NCI-H1417 (cell line): ENCODE measurements at regions not wholly inside any gene's neighbourhood (a gene's known extent, or its start where the extent isn't known, plus 50 kb on each side); places are given as distances from the start of the nearest gene placed in this dataset.
"Not testable (repeated sequence)": the region's sequence is repeated elsewhere in the genome, so short reads cannot be mapped to it uniquely, and the experiment has no call there.

Experiments
- DNase-seq, 3 experiments: peaks; one replicate each; lab custom pipeline; 2025; lab: John Stamatoyannopoulos, UW

DNA sequence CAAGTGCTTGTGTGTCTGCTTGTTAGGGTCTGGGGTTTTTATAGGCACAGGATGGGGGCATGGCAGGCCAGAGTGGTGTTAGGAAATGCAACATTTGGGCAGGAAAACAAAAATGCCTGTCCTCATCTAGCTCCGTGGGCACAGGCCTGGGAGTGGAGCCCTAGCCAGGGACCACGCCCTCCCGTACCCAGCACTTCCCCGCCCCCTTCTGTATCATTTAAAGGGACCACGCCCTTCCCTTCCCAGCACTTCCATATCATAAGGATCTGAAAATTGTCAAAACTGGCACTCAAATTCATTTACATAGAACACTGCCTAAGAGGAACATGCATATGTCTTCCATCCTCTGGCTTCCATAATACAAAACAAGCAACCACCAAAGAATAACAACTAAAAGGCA lies 185.8 kb downstream of the B3GLCT start:
- DNase-seq = no peak

DNA sequence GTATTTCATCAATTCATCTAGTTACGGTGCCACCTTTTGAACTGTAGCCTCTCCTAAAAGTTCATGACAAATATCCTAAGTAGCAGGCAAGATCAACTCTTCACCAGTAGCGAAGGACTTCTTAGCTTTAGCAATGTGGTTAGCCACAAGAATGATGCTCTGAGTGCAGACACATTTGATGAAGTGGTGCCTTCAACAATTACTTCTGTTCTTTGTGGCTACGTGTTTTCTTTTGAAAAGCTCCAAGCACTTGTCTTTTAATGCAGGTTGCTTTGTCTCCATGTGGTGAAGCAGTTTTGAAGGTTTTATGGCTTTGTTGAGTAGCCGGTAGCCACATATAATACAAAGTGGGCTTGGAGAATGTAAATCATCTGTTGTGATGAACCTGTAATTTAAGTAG lies 194.7 kb downstream of the B3GLCT start:
- peak in 1 of 3 experiments; percentile 27 for DNase-seq

DNA sequence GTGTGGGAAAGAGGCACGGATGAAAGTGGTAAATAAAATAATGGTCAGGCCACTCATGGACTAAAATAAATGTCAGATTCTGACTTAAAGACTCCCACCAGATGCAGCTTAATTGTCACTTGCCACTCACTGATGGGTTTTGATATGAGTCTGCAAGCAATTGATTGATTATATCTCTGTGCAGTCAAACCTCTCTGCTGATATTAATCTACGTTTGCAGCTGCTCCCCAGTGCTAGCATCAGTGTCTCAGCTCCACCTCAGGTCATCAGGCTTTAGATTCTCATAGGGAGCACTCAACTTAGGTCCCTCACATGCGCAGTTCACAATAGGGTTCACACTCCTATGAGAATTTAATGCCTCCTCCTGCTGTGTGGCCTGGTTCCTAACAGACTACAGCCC lies 195.3 kb downstream of the B3GLCT start:
- no peak for DNase-seq

DNA sequence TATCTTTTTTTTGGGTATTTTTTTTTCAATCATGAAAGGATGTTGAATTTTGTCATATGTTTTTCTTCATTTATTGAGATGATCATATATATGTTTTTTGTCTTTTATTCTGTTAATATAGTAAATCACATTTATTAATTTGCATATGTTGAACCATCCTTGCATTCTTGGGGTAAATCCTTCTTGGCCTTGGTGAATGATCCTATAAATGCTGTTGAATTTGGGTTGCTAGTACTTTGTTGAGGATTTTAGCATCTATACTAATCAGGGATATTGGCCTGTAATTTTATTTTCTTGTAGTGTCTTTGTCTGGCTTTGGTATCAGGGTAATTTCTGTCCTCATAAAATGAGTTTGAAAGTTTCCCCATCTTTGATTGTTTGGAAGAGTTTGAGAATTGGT lies 199.9 kb downstream of the B3GLCT start:
- no peak for DNase-seq

DNA sequence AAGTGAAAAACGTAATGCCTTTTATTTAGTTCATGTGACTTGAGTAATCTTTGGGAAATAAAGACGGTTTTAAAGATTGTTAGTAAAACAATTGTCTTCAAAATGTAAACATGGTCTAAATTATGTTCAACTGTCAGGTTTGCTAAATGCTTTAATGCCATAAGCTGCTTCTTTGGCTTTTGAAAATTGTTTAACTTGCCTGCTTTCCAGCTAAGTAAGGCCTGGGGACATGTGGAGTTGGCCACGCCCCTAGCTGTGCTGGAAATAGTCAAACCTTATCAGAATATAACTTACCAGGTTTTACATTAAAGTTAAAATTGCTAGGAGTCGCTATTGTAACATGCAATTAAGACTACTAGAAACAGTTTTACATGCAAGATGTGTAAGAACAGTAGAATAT lies 203.9 kb downstream of the B3GLCT start:
- not testable (repeated sequence) for DNase-seq

DNA sequence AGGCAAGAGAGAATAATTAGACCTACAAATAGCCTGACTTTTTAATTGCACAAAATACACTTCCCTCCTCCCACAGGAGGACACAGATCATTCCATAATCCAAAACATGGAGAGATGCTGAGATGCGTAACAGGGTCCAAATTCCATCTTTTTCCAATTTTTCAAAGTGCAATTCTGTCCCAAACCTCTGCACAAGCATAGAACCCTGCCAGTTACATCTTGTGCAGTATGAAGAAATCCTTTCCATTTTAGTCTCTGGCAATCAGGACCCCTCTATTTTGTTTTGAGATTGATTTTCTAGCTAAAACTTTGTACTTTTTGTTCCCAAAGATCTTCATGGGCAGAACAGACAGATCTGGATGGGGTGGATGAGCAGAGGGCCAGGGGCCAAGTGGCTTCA lies 209.2 kb downstream of the B3GLCT start:
- no peak for DNase-seq

DNA sequence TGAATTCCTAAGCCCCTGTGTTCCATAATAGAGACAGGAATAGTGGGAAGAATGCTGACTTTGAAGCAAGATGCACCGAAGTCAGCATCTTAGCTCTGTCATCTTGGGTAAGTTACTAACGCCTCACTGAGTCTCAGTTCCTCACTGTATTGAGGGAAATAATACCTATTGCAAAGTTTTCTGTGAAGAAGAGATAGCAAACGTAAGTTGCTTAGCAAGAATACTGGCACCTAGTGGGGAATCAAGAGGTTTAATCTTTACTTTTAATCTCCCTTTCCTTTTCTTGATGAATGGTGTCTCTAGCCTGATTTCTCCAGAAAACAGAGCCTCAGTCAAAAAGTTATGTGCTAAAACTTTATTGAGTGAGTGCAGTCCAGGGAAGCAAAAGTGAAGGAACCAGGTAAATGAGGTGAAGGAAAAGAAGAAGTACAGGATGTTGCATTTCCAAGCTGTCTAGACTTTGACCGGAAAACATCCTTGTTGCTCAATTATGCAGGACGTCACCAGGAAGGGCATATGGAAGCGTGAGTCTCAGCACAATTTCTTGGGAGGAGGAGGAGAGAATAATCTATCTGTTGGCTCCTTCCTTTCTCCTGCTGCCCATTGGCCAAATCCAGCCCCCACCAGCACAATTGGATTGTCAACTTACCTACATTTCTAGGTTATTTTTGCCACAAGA lies 210.0 kb downstream of the B3GLCT start:
- no peak for DNase-seq

DNA sequence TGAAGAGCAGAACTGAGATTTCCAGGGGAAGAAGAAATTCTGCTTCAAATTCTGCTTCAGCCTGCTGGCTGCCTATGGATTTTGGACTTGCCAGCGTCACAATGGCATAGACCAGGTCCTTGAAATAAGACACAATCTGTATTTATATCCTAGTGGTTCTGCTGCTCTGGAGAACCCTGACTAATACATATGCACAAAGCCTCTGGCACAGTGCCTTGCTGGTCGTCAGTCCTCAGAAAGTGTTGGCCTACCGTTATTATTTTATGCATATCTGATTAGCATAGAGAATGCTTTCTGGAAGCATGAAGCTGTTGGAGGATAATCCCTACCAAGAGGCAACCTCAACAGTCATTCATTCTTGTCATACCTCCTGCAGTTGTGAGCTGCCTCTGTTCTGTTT lies 213.7 kb downstream of the B3GLCT start:
- no peak for DNase-seq

DNA sequence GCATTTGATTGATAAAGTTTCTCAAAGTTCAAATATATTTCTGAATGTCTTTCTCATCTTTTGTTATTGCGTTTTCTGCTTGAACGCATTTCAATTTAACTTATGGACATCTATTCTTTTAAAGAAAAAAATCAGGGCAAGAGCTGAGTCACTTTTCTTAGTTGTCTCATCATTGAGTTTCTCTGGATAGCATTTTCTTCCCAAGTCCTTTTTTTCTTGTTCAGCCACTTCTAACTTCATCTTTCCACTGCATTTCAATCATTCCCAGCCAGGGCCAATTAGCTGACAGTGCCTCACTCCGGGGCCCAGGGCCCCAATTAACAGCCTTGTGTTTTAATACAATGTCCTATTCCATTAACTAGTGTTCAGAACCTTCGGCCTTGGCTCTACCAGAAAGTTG lies 216.3 kb downstream of the B3GLCT start:
- no peak for DNase-seq

DNA sequence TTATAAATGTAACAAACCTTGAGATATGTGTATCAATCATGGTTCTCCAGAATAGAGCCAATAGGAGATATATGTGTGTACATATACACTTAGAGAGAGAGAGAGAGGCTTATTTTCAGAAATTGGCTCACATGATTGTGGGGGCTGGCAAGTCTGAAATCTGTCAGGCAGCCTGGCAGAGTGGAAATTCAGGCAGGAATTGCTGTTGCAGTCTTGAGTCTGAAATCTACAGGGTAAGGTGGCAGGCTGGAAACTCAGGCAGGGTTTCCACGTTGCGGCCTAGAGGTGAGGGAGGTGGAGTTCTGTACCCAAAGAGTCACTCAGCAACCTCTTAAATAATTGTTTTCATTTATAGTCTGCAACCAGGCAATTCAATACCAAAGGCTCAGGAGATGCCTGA lies 218.4 kb downstream of the B3GLCT start:
- DNase-seq = no peak

DNA sequence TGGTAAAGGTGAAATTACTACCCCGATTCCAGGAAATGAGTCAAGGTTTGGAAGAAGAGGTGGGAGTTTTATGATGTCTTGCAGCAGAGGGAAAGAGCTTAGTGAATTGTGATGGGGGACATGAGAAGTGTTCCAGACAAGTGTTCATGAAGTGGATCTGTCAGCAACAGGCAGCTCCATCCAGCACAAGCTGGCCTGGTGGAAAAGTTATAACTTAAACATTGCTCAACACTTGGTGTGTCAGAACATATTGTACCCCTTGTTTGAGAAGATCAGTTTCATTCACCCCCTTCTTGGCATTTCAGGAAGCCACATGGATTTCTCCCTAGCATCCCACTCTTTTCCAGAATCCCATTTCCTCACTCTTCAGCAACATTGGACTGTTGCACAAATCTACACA lies 222.0 kb downstream of the B3GLCT start:
- DNase-seq = no peak

DNA sequence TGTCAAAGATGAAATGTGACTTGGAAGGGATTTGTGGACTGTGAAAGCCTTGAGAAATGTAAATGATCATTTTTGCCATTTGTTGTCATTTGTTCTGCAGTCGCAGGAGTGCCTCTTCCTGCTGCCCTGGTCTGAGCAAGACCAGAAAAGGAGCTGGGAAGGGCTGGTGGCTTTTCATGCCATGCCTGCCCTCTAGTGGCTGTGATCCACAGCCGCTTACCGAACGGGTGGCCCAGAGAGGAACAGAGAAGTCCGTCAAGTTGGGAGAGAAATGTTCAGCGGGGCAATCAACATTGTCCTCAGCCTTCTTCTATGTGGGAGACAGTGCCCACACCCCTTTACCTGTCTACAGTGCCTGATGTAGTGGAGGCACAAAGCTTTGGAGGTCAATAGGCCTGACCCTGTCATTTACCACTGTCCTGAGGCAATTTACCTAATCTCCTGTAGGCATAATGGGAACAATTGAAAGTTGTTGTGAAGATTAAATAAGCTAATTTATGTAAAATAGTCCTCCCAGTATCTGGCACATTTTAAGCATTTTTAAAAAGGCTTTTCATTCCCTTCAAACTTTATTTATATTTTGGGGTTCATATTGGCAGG lies 224.5 kb downstream of the B3GLCT start:
- peak; percentile 48 to 75 (median 55) for DNase-seq

DNA sequence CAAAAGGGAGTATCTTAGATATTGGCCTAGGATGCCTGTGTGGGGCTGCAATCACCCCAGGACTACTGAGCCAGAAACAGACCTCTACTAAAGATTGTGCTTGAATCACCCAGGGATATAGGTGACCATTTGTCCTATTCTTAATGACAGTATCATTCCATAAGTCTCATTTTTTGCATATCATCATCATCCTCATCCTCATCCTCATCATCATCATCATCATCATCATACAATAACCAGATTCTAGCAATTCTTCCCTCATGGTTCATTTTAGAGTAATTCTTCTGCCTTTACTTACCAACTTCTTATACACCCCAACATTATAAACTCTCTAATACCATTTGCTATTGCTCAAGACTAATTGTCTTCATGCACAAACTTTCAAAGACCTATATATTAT lies 226.6 kb downstream of the B3GLCT start:
- DNase-seq = no peak

DNA sequence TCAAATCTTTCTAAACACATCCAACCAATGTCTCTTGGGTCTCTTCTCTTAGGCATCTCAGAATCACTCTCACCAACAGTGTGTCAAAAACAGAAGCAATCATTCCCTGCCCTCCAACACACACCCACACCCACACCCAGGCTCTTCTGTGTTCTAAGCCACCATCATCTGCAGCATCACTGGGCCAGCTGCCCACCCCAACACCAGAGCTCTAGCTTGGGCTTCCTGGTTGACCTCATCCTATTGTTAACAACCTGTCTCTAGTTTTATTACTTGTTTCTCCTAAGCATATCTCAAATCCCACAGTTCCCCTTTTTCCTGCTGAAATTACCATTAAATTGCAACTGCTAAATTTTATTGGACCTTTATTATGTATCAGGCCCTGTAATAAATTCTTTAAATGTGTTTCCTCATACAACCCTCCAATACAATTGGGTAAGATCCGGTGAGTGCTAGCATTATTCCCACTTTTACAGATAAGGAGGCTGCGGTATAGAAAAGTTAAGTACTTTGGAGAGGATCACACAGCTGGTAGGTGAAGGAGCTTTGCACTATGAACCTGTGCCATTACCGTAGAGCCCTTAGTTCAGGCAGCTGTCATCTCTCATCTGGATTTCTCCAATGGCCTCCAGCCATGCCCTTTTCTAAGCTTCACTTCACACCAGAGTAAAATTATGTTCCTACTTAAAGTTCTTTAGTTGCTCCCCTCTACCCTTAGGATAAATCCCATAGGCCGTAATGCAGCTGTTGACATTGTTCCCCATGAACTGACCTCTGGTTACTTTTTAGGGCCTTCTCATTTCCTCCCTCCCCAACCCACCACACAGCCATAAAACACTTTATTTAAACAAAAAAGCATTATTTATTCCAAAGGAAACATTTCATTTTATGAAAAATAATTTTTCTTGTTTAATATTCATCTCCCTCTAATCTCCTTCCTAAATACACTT lies 227.7 kb downstream of the B3GLCT start:
- no peak for DNase-seq

DNA sequence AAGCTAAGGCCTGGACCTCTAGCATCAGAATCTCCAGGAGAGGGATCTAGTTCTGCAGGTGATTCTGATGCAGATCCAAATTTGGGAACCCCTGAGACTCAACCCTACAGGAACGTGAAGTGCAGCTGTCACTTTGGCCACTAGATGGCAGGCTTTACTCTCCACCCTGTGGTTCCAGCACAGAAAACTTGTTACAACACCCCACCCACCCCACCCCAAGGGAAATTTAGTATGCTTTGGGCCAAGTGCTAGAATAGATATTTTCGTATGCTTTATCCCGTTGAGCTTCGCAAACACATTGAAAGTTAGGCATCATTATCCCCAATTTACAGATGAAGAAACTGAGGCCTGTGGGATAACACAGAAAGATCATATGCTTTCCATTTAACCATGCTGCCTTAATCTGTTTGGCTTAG lies 232.0 kb downstream of the B3GLCT start:
- peak in 2 of 3 experiments; percentile 15 to 46 for DNase-seq

DNA sequence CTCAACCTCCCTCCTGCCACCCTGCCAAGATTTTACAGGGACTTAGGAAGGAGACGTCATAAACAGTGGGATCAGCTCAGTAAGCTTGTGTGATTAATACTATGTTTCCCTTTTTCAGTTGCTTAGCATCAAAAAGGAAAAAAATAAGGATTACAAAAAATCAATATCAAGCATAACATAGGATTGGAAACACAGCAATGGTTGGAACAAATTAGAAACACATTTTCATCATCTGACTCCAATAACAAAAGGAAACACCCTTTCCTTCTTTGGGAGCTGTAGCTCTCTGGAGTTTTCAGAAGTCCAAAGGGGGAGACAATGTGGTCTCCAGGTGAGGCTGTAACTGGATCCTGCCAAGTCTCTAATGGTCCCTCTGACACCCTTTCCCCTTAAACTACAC lies 233.4 kb downstream of the B3GLCT start:
- DNase-seq = no peak

DNA sequence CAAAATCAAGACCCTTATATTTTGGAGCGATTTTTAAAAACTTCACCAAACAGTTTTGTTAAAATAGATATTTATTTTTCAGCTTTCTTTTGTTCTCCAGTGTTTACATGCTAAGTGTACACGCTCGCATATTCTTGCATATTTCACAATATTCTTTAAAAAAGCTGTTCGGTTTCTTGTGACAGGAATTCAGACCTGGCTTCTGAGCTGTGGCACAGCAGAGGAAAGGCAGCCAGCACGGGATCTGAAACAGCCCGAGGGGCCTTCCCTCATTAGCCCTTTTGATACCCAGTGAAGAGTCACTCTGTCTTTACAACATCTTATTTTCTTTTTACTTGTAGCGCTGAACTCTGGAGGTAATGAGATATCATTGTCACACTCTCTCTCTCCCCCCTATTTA lies 234.0 kb downstream of the B3GLCT start:
- no peak for DNase-seq

DNA sequence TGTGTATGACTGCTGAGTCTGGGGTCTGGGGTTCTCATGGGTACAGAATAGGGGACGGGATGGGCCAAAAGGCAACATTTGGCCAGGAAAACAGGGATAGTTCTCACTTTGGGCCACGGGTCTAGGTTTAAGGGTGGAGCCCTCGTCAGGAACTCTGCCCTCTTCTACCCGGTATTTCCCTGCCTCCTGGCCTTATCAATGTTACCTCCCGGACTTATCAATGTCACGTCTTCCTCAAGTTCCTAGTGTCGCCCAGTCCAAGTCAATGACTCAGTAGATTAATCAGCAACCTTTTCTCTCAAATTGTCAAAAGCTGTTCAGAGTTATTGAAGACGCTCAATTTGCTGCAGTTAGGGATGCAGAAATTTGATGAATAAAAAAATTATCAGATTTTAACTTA lies 234.8 kb downstream of the B3GLCT start:
- no peak for DNase-seq

DNA sequence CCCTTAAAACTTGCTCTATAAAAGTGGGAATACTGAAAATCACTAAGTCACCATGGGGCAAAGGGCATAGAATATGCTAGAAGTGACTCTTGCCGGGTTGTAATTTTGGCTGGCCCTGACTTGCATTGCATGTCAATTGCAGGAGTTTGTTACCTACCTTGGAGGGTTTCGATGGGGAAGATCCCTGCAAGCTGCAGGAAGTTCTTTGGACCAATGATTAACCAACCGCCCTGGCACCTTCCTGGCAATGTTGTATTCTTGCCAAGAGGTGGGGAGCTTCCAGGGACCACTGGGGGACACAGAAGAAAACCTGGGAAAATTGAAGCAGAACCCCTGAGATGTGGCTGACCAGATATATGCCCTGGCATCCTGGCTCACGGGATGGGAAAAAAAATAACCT lies 235.8 kb downstream of the B3GLCT start:
- DNase-seq = no peak

DNA sequence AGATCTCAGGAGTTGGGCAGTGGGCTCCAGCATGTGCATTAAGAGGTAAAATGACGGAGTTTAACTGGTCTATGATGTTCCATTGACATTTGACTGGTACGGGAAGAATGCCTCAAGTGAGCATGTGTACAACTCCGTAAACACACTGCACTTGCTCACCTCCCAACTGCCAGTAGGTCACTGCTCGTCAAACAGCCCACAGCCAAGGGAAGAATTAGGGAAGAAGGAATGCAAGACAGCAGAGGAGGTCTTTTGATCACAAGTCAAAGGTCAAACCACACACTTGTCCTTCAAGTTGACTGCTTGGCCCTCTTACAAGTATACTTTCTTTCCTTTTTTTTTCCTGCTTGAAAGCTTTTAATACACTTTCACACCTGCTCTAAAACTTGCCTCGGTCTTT lies 236.7 kb downstream of the B3GLCT start:
- no peak for DNase-seq

DNA sequence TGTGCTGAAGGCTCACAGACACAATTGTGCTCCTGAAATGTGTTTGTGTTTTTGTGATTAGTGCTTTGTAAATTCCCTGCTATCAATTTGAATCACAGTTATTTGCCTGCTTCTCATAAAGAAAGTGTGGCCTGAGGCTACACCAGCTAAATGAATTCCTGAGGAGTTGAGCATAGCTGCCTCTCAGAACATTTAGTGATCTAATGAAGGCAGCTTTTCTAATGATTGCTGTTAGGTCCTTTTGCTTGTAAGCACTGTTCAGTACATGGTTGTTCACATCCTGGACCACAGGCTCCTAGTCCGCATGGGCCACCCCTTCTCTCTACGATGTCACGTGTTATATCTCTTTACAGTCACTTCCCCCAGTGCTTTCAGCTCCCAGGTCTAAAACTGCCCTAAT lies 238.2 kb downstream of the B3GLCT start:
- DNase-seq = no peak

DNA sequence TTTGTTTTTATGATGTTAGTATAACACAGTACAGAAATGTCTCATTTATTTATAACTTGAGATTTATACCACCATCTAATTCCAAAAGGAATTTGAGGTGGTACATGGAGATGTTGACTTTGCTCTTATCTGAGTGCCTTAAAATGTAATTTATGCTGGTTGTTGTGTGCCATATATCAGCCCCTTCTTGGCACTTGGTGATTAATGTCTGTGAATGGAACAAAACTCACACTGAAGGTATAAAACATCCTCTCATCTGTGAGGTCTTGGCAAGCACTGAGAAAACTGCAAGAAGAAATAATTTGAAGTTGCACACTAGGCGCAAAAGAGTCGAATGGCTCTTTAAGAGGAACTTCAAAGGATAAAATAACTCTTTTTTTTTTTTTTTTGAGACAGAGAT lies 240.4 kb downstream of the B3GLCT start:
- no peak for DNase-seq
